H1 (cell line): ENCODE measurements at regions not wholly inside any gene's neighbourhood (a gene's known extent, or its start where the extent isn't known, plus 50 kb on each side); places are given as distances from the start of the nearest gene placed in this dataset.

Experiments used
- CTCF ChIA-PET: fragments of 300-600 bp; sonication (Branson Sonifier 250); formaldehyde crosslinking; loops from one replicate; lab custom pipeline; 2021; ENCODE audit not compliant: partially characterized antibody; lab: Charles Lee
- POLR2A ChIA-PET: fragments of 300-600 bp; sonication (Branson Sonifier 250); formaldehyde crosslinking; loops from one replicate; lab custom pipeline; 2021; ENCODE audit warnings: inconsistent platforms; ENCODE audit not compliant: partially characterized antibody; lab: Charles Lee
- DNase-seq, 2 experiments: peaks; one replicate each; pipeline versions ENCODE4 v3.0.0 to v3.0.0-alpha.2; 2010 to 2022; ENCODE audit warnings: low spot score in 2 of 2, low read depth in 1 of 2, mixed read lengths in 1 of 2
- FAIRE-seq: peaks from 2 replicates; lab custom pipeline; 2011; peaks lifted over from hg19 to GRCh38; lab: Jason Lieb, UNC
- H2AFZ ChIP-seq: 2 replicates; pipeline ENCODE4 v1.8.1; 2012; ENCODE audit warnings: low read length, inconsistent platforms
- H2AK5ac ChIP-seq: 2 replicates; pipeline ENCODE4 v1.6.1; 2013; ENCODE audit warnings: low read depth, low read length
- H2BK120ac ChIP-seq: replicated peaks from 2 replicates; pipeline ENCODE3; 2013; ENCODE audit warnings: low read depth, low read length, inconsistent platforms
- H2BK12ac ChIP-seq: 2 replicates; pipeline ENCODE4 v1.6.1; 2013; ENCODE audit warnings: low read depth, low read length
- H2BK15ac ChIP-seq: 2 replicates; pipeline ENCODE4 v1.6.1; 2013; ENCODE audit warnings: low read length
- H2BK20ac ChIP-seq: 2 replicates; pipeline ENCODE4 v1.6.1; 2013; ENCODE audit warnings: low read length
- H2BK5ac ChIP-seq: 2 replicates; pipeline ENCODE4 v1.6.1; 2013; ENCODE audit warnings: low read depth, low read length
- H3K14ac ChIP-seq: 2 replicates; pipeline ENCODE4 v1.6.1; 2013; ENCODE audit warnings: inconsistent platforms; ENCODE audit not compliant: insufficient read length
- H3K18ac ChIP-seq: 2 replicates; pipeline ENCODE4 v1.6.1; 2013; ENCODE audit warnings: low read length; ENCODE audit errors: extremely low read depth
- H3K23ac ChIP-seq: 2 replicates; pipeline ENCODE4 v1.6.1; 2013; ENCODE audit warnings: inconsistent platforms; ENCODE audit not compliant: insufficient read length
- H3K23me2 ChIP-seq: 2 replicates; pipeline ENCODE4 v1.6.1; 2013; ENCODE audit warnings: low read depth, low read length
- H3K27ac ChIP-seq: 2 replicates; pipeline ENCODE4 v1.6.1; 2011; ENCODE audit warnings: low read depth, low read length, inconsistent platforms
- H3K27me3 ChIP-seq, 4 experiments: replicated peaks in 1 of 4; 1 replicate in 1 of 4; 2 replicates in 3 of 4; pipeline versions ENCODE4 v1.6.1 to v1.8.1; 2011 to 2013; ENCODE audit warnings: low read length in 3 of 4, mild to moderate bottlenecking in 3 of 4, inconsistent platforms in 2 of 4, mixed read lengths in 2 of 4, moderate library complexity in 1 of 4; ENCODE audit not compliant: control insufficient read depth in 3 of 4, insufficient read depth in 3 of 4; ENCODE audit errors: extremely low read depth in 1 of 4
- H3K36me3 ChIP-seq, 4 experiments: 2 replicates each; pipeline versions ENCODE4 v1.6.1 to v1.8.1; 2011 to 2013; ENCODE audit warnings: mild to moderate bottlenecking in 4 of 4, low read length in 3 of 4, moderate library complexity in 2 of 4, control low read depth in 1 of 4, inconsistent platforms in 1 of 4; ENCODE audit not compliant: insufficient read depth in 4 of 4, control insufficient read depth in 2 of 4
- H3K4ac ChIP-seq: replicated peaks from 2 replicates; pipeline ENCODE3; 2013; ENCODE audit warnings: low read length, low read depth, mixed read lengths, inconsistent platforms; ENCODE audit not compliant: insufficient read length
- H3K4me1 ChIP-seq, 4 experiments: replicated peaks in 1 of 4; 1 replicate in 1 of 4; 2 replicates in 3 of 4; pipeline versions ENCODE4 v1.6.1 to v1.8.1; 2011 to 2013; ENCODE audit warnings: low read length in 3 of 4, inconsistent platforms in 2 of 4, mixed read lengths in 1 of 4; ENCODE audit not compliant: insufficient read depth in 4 of 4, control insufficient read depth in 3 of 4
- H3K4me2 ChIP-seq, 2 experiments: 2 replicates each; pipeline versions ENCODE4 v1.6.1 to v1.8.1; 2011 to 2013; ENCODE audit warnings: low read depth in 2 of 2, low read length in 2 of 2, control low read depth in 1 of 2, inconsistent platforms in 1 of 2, mild to moderate bottlenecking in 1 of 2; ENCODE audit not compliant: insufficient read depth in 1 of 2
- H3K4me3 ChIP-seq, 4 experiments: fragments of 200-600, 300-600 bp in 1 of 4; sonication (generic), shearing (Covaris generic), sonication (Bioruptor Twin) in 1 of 4; 2 replicates each; pipeline versions ENCODE4 v1.5.1 to v1.8.1; 2011 to 2016; ENCODE audit warnings: low read length in 4 of 4, low read depth in 3 of 4, control low read depth in 2 of 4, inconsistent platforms in 2 of 4, mild to moderate bottlenecking in 2 of 4, mixed read lengths in 1 of 4, moderate library complexity in 1 of 4; ENCODE audit not compliant: insufficient read depth in 2 of 4; ENCODE audit errors: extremely low read depth in 1 of 4
- H3K56ac ChIP-seq: replicated peaks from 2 replicates; pipeline ENCODE3; 2013; ENCODE audit warnings: low read depth, mild to moderate bottlenecking, mixed read lengths, low read length, inconsistent platforms; ENCODE audit not compliant: insufficient read length
- H3K79me1 ChIP-seq: 2 replicates; pipeline ENCODE4 v1.6.1; 2013; ENCODE audit warnings: low read depth, low read length, control low read depth
- H3K79me2 ChIP-seq, 2 experiments: 2 replicates each; pipeline versions ENCODE4 v1.6.1 to v1.8.1; 2012 to 2013; ENCODE audit warnings: low read length in 2 of 2, mild to moderate bottlenecking in 2 of 2, inconsistent platforms in 1 of 2; ENCODE audit not compliant: insufficient read depth in 2 of 2, control insufficient read depth in 1 of 2
- H3K9ac ChIP-seq, 4 experiments: replicated peaks in 1 of 4; 1 replicate in 1 of 4; 2 replicates in 3 of 4; pipeline versions ENCODE4 v1.6.1 to v1.8.1; 2011 to 2013; ENCODE audit warnings: low read depth in 3 of 4, low read length in 3 of 4, control low read depth in 2 of 4, mild to moderate bottlenecking in 2 of 4, moderate library complexity in 2 of 4, inconsistent platforms in 1 of 4; ENCODE audit errors: extremely low read depth in 1 of 4
- H3K9me3 ChIP-seq, 2 experiments: 2 replicates each; pipeline versions ENCODE4 v1.6.1 to v1.8.1; 2012 to 2013; ENCODE audit warnings: mild to moderate bottlenecking in 2 of 2, moderate library complexity in 2 of 2, control low read depth in 1 of 2, inconsistent platforms in 1 of 2, low read depth in 1 of 2, low read length in 1 of 2, mixed read lengths in 1 of 2; ENCODE audit not compliant: insufficient read depth in 2 of 2
- H4K20me1 ChIP-seq, 2 experiments: replicated peaks in 1 of 2; 2 replicates each; pipeline versions ENCODE3 to v1.8.1; 2011 to 2013; ENCODE audit warnings: inconsistent platforms in 2 of 2, low read length in 2 of 2, mild to moderate bottlenecking in 1 of 2; ENCODE audit not compliant: insufficient read depth in 2 of 2, control insufficient read depth in 1 of 2
- H4K5ac ChIP-seq: 2 replicates; pipeline ENCODE4 v1.6.1; 2013; ENCODE audit warnings: low read length, low read depth, mixed read lengths, inconsistent platforms; ENCODE audit not compliant: insufficient read length
- H4K8ac ChIP-seq: 2 replicates; pipeline ENCODE4 v1.8.0; 2013; ENCODE audit warnings: mild to moderate bottlenecking, moderate library complexity, low read length, inconsistent platforms; ENCODE audit not compliant: insufficient read depth; ENCODE audit errors: extremely low read depth
- H4K91ac ChIP-seq: replicated peaks from 2 replicates; pipeline ENCODE3; 2013; ENCODE audit warnings: low read length, mixed read lengths, inconsistent platforms; ENCODE audit not compliant: insufficient read length
- RAD21 ChIP-seq, 2 experiments: IDR thresholded peaks in 1 of 2; conservative IDR thresholded peaks in 1 of 2; 2 replicates each; pipeline ENCODE4 v1.6.1; 2011; ENCODE audit warnings: low read depth in 2 of 2, low read length in 2 of 2, improper control_type of control experiment in 1 of 2, inconsistent platforms in 1 of 2, mild to moderate bottlenecking in 1 of 2, moderate library complexity in 1 of 2
- SUZ12 ChIP-seq: fragments of 200-600 bp; sonication (generic); IDR thresholded peaks from 2 replicates; pipeline ENCODE4 v1.6.1; 2012; ENCODE audit warnings: mild to moderate bottlenecking, inconsistent platforms, low read length, moderate library complexity, mixed read lengths
- WGBS, 2 experiments: shearing (Covaris generic) in 1 of 2; methylation state at CpG; one replicate each; pipeline versions ENCODE4 v1.1.6 to v1.1.7; 2013 to 2015; ENCODE audit warnings: low lambda C conversion rate in 2 of 2, mixed read lengths in 2 of 2, inconsistent platforms in 1 of 2, low coverage in 1 of 2, missing lambda C conversion rate in 1 of 2; ENCODE audit not compliant: insufficient replicate concordance in 2 of 2, insufficient coverage in 1 of 2, insufficient read length in 1 of 2; ENCODE audit errors: extremely low coverage in 1 of 2, missing lambda C conversion rate in 1 of 2; 5-methylcytosine and 5-hydroxymethylcytosine counted together

DNA sequence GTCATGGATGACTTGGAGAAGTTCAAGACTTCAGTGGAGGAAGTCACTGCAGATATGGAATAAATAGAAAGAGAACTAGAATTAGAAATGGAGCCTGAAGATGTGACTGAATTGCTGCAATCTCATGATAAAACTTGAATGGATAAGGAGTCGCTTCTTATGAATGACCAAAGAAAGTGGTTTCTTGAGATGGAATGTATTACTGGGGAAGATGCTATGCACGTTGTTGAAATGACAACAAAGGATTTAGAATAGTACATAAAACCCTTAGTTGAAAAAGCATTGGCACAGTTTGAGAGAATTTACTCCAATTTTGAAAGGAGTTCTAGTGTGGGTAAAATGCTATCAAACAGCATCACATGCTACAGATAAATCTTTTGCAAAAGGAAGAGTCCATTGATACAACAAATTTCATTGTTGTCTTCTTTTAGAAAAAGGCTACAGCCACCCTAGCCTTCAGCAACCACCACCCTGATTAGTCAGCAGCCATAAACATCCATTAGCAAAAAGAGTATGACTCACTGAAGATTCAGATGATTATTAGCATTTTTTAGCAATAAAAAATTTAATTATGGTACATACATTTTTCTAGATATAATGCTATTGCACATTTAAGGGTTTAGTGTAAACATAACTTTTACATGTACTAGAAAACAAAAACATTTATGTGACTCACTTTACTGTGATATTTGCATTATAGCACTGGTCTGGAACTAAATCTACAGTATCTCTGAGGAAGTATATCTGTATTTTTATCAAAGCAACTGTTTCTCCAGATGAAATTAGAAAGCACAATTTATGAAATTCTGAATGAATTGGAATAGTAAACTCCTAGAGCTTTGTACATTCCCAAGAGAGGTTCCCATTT, 110.5 kb upstream of the TACR1 start:
- no peak for FAIRE-seq
- no peak overlapping the region for H3K4me3 ChIP-seq
- H3K36me3 ChIP-seq: no peaks in the 10 kb centered on the region
- no peak overlapping the region for H2AK5ac ChIP-seq
- no peak overlapping the region for H3K14ac ChIP-seq
- POLR2A ChIA-PET: no interaction called here
- H4K5ac ChIP-seq: no peak overlapping the region
- no peak overlapping the region for H2BK15ac ChIP-seq
- H2BK120ac ChIP-seq: no peak overlapping the region
- H3K9ac ChIP-seq: no peak overlapping the region
- H3K23ac ChIP-seq: no peak overlapping the region
- no peak overlapping the region for H3K4me2 ChIP-seq
- H2BK20ac ChIP-seq: no peak overlapping the region
- no peak overlapping the region for H4K8ac ChIP-seq
- no peak overlapping the region for H3K18ac ChIP-seq
- no peaks in the 10 kb centered on the region for H3K4me1 ChIP-seq
- no peaks in the 10 kb centered on the region for H3K79me1 ChIP-seq
- no peak overlapping the region for H3K4ac ChIP-seq
- H3K27me3 ChIP-seq: peaks cover 0 to 1% (median 0%) of the 10 kb centered on the region in 4 experiments; a peak in 1 of 7 replicates
- no peak overlapping the region for H2BK5ac ChIP-seq
- H3K79me2 ChIP-seq: no peaks in the 10 kb centered on the region
- no peak overlapping the region for H2AFZ ChIP-seq
- no peaks in the 10 kb centered on the region for H3K23me2 ChIP-seq
- no peak overlapping the region for H3K56ac ChIP-seq
- H4K20me1 ChIP-seq: no peaks in the 10 kb centered on the region
- WGBS, 2 experiments: 94% methylated on average over 2 of the region's 2 CpGs; no CpG with 5 or more reads in 1 of the 2 experiments
- H3K27ac ChIP-seq: no peak overlapping the region
- no peak overlapping the region for H4K91ac ChIP-seq
- DNase-seq: no peak
- CTCF ChIA-PET: no interaction called here
- H2BK12ac ChIP-seq: no peak overlapping the region
- H3K9me3 ChIP-seq: no peaks in the 10 kb centered on the region
- TF ChIP-seq SUZ12 (no peak), RAD21 (IDR thresholded peaks at IDR 0.05 in 1 of 2, conservative IDR thresholded peaks at IDR 0.05 in 1 of 2; ENCODE audit: low read depth in 2 of 2, low read length in 2 of 2) (no peak)
